Esophagus muscularis mucosa (tissue), 4 donors: ENCODE measurements at regions not wholly inside any gene's neighbourhood (a gene's known extent, or its start where the extent isn't known, plus 50 kb on each side); places are given as distances from the start of the nearest gene placed in this dataset.

Experiments used
- DNase-seq: peaks from one replicate; pipeline ENCODE4 v3.0.0-alpha.2; 2017; ENCODE audit errors: extremely low spot score
- H3K27ac ChIP-seq, 4 donors: fragments of 200-600 bp; sonication (generic); replicated peaks in 1 of 4; 1 replicate in 3 of 4; 2 replicates in 1 of 4; pipeline ENCODE4 v1.5.1; 2016 to 2019; ENCODE audit warnings: mild to moderate bottlenecking in 1 of 4
- H3K27me3 ChIP-seq, 4 donors: fragments of 200-600 bp; sonication (generic); one replicate each; pipeline versions ENCODE4 v1.5.1 to v1.6.0; 2016 to 2019
- H3K36me3 ChIP-seq, 4 donors: fragments of 200-600 bp; sonication (generic); one replicate each; pipeline ENCODE4 v1.5.1; 2016 to 2019
- H3K4me1 ChIP-seq, 4 donors: fragments of 200-600 bp; sonication (generic); one replicate each; pipeline ENCODE4 v1.5.1; 2016 to 2019
- H3K4me3 ChIP-seq, 4 donors: fragments of 200-600 bp; sonication (generic); 1 replicate in 2 of 4; 2 replicates in 2 of 4; pipeline ENCODE4 v1.5.1; 2016 to 2019; ENCODE audit warnings: mild to moderate bottlenecking in 4 of 4, moderate library complexity in 1 of 4
- H3K9me3 ChIP-seq, 4 donors: fragments of 200-600 bp; sonication (generic); 1 replicate in 3 of 4; 2 replicates in 1 of 4; pipeline ENCODE4 v1.5.1; 2016 to 2019
- EP300 ChIP-seq: sonication (generic); formaldehyde crosslinking; IDR thresholded peaks from one replicate; pipeline ENCODE4 v1.6.1; 2017; ENCODE audit warnings: antibody characterized with exemption
- POLR2A ChIP-seq: fragments of 450-650 bp; IDR thresholded peaks from one replicate; pipeline ENCODE4 v1.6.1; 2017; ENCODE audit warnings: antibody characterized with exemption, moderate library complexity, mild to moderate bottlenecking, low read depth
- POLR2AphosphoS5 ChIP-seq, 2 donors: sonication (generic); formaldehyde crosslinking; IDR thresholded peaks; one replicate each; pipeline ENCODE4 v1.6.1; 2017; ENCODE audit warnings: antibody characterized with exemption in 2 of 2
- WGBS: methylation state at CpG from one replicate; pipeline ENCODE4 v1.1.5; 2018; 5-methylcytosine and 5-hydroxymethylcytosine counted together
- intact Hi-C: fragments of 100-400 bp; cut with DNase I; formaldehyde crosslinking; loops from one replicate; pipeline ENCODE4 v1.15.1; 2023
- TF ChIP-seq, protein P1 (sequence below), 3 experiments: fragments of 200-600 bp in 2 of 3; fragments of 450-650 bp in 1 of 3; sonication (generic) in 2 of 3; IDR thresholded peaks; one replicate each; pipeline ENCODE4 v1.5.1; 2017 to 2019; ENCODE audit warnings: antibody characterized with exemption in 3 of 3, mild to moderate bottlenecking in 2 of 3, moderate library complexity in 1 of 3

- no peak for DNase-seq
- peaks cover 0 to 6% (median 0%) of the 10 kb centered on the region in 4 donors for H3K4me1 ChIP-seq
- no peaks in the 10 kb centered on the region for H3K27me3 ChIP-seq
- no peak overlapping the region for H3K4me3 ChIP-seq
- no peak overlapping the region for H3K27ac ChIP-seq
- H3K36me3 ChIP-seq: no peaks in the 10 kb centered on the region
- intact Hi-C loops: no loop called here
- 78% methylated on average over 4 of the region's 4 CpGs for WGBS
- H3K9me3 ChIP-seq: no peaks in the 10 kb centered on the region
- TF ChIP-seq EP300 (no peak), POLR2A (no peak), POLR2AphosphoS5 (IDR thresholded peaks at IDR 0.05) (no peak)
- TF ChIP-seq, protein P1, sequence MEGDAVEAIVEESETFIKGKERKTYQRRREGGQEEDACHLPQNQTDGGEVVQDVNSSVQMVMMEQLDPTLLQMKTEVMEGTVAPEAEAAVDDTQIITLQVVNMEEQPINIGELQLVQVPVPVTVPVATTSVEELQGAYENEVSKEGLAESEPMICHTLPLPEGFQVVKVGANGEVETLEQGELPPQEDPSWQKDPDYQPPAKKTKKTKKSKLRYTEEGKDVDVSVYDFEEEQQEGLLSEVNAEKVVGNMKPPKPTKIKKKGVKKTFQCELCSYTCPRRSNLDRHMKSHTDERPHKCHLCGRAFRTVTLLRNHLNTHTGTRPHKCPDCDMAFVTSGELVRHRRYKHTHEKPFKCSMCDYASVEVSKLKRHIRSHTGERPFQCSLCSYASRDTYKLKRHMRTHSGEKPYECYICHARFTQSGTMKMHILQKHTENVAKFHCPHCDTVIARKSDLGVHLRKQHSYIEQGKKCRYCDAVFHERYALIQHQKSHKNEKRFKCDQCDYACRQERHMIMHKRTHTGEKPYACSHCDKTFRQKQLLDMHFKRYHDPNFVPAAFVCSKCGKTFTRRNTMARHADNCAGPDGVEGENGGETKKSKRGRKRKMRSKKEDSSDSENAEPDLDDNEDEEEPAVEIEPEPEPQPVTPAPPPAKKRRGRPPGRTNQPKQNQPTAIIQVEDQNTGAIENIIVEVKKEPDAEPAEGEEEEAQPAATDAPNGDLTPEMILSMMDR (IDR thresholded peaks at IDR 0.05): no peak
These were observed 674.5 kb downstream of the PRELID2 start for GRCh38 chr5:145160679-145161078.

DNA sequence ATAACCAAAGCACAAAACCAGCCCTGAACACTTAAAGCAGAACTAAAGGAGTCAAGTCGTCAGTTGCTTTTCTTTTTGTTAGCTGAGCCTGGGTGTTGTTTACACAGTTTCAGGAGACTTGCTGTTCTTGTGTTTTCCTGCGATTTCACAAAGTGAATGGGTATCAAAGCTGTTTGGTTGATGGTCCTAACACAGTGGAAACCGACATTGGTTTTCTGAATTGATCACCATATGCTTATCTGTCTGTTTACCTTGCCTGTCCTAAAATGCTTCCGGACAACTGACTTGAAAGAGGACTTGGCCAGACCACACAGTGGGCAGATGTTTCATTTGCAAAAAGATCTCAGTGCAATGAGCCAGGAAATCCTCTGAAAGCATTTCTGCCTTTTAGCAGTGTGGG is 676.4 kb downstream of the PRELID2 start:
- 21% methylated on average over 4 of the region's 4 CpGs for WGBS

GRCh38 chr5:145157841-145158240 is 677.3 kb downstream of the PRELID2 start:
- H3K36me3 ChIP-seq: no peaks in the 10 kb centered on the region
- peaks cover 0 to 6% (median 0%) of the 10 kb centered on the region in 4 donors for H3K4me1 ChIP-seq
- no peaks in the 10 kb centered on the region for H3K9me3 ChIP-seq
- H3K27ac ChIP-seq: no peak overlapping the region
- no peak for DNase-seq
- TF ChIP-seq POLR2A (no peak), POLR2AphosphoS5 (IDR thresholded peaks at IDR 0.05) (no peak)
- TF ChIP-seq, protein P1 (IDR thresholded peaks at IDR 0.05): no peak
- no peaks in the 10 kb centered on the region for H3K27me3 ChIP-seq
- intact Hi-C loops: no loop called here
- no peak overlapping the region for H3K4me3 ChIP-seq

More for the DNA sequence above, 676.4 kb downstream of the PRELID2 start:
- Histone ChIP-seq H3K27ac (no peak overlapping the region), H3K4me3 (no peak overlapping the region), H3K36me3 (no peaks in the 10 kb centered on the region), H3K4me1 (peaks cover 0 to 6% (median 0%) of the 10 kb centered on the region in 4 donors), H3K9me3 (no peaks in the 10 kb centered on the region), H3K27me3 (no peaks in the 10 kb centered on the region)
- TF ChIP-seq EP300 (no peak), POLR2A (no peak), POLR2AphosphoS5 (IDR thresholded peaks at IDR 0.05) (no peak)
- TF ChIP-seq, protein P1 (IDR thresholded peaks at IDR 0.05): no peak
- intact Hi-C loops: no loop called here
- no peak for DNase-seq

- TF ChIP-seq POLR2AphosphoS5 (IDR thresholded peaks at IDR 0.05) (no peak), POLR2A (no peak), EP300 (no peak)
- TF ChIP-seq, protein P1 (IDR thresholded peaks at IDR 0.05): no peak
- Histone ChIP-seq H3K4me3 (no peak overlapping the region), H3K9me3 (no peaks in the 10 kb centered on the region), H3K36me3 (no peaks in the 10 kb centered on the region), H3K27me3 (no peaks in the 10 kb centered on the region), H3K4me1 (no peaks in the 10 kb centered on the region), H3K27ac (no peak overlapping the region)
- intact Hi-C loops: no loop called here
- DNase-seq: no peak
- WGBS: 83% methylated on average over 1 of the region's 1 CpG
These were observed 693.6 kb downstream of the PRELID2 start for GRCh38 chr5:145141534-145141933.

DNA sequence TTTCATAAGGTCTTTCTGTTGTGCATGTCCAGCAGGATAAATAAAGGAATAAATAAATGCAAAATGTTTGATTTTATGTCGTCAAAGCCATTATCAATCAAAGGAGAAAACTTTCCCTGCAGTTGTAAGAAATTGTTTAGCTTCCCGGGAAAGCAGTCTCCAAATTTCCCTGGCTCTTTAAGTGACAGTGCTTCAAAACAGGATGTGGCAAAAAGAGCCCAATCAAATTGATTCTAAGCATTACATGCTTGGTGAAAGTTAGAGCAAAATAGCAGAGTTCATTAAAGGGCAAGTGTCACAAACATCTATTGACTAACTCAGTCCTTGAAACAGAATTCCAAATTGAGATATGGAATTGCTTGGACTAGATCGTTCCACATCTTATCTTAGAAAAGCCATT is 704.1 kb downstream of the PRELID2 start:
- intact Hi-C loops: no loop called here
- no peak for TF ChIP-seq POLR2AphosphoS5 (IDR thresholded peaks at IDR 0.05)
- TF ChIP-seq EP300: no peak
- TF ChIP-seq, protein P1 (IDR thresholded peaks at IDR 0.05): no peak
- no peak for TF ChIP-seq POLR2A
- no peaks in the 10 kb centered on the region for H3K4me1 ChIP-seq
- no peaks in the 10 kb centered on the region for H3K9me3 ChIP-seq
- no peak overlapping the region for H3K27ac ChIP-seq
- H3K36me3 ChIP-seq: no peaks in the 10 kb centered on the region
- H3K27me3 ChIP-seq: no peaks in the 10 kb centered on the region
- WGBS: 36% methylated on average over 3 of the region's 3 CpGs
- H3K4me3 ChIP-seq: no peak overlapping the region
- no peak for DNase-seq
